ENCODE measurements at regions not wholly inside any gene's neighbourhood (a gene's known extent, or its start where the extent isn't known, plus 50 kb on each side); places are given as distances from the start of the nearest gene placed in this dataset.

DNA sequence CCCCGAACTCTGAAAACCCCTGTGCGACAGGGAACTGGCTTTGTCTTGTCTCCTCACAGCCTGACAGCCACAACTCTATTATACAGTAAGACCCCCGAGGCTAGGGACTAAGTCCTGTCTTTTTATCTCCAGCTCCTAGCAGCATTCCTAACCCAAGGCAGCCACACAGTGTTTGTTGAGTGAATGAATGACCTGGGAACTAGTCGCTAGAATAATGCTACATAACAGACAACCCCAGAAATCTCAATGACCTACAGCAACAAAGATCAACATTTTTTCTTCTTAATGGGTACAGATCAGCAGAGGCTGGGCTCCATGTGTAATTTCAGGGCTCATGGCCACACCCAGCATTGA is 71.4 kb upstream of the TNRC6C start:
- DNase-seq (ENCODE audit: low spot score): no peak

DNA sequence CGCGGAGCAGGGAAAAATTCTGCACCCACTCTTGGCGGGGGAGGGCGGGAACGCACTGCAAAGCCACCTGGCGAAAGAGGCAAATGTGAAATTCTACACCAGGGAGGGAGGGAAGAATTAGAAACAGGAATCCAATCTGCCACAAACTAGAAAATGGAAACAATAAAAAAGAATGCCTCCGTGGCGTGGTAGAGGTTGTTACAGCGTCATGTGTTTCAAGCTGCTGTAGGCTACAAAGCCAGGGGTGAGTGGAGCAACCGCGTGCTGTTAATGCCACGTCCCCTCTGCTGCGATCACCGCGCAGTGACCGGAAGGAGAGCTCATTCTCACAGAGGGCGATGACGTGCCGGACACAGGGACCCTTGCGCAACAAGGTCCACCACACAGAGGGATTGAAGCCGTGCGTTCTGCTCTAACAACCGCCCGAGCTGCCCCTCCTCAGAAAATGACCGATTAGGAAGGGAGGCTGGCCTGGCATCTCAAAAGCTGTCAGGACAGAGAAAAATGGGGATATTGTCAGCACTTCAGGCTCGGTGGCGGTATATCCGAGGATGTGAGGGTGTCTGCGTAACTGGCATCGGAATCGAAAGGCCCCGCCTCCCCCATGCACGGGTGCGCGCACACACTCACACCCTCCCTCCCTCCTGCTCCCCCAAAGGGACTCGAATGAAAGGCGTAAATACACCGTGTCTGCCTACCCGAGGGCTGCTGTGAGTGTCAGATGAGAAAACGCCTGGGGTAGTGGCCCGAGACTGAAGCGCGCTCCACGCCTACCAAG is 70.8 kb upstream of the TNRC6C start:
- DNase-seq (ENCODE audit: low spot score): no peak

DNA sequence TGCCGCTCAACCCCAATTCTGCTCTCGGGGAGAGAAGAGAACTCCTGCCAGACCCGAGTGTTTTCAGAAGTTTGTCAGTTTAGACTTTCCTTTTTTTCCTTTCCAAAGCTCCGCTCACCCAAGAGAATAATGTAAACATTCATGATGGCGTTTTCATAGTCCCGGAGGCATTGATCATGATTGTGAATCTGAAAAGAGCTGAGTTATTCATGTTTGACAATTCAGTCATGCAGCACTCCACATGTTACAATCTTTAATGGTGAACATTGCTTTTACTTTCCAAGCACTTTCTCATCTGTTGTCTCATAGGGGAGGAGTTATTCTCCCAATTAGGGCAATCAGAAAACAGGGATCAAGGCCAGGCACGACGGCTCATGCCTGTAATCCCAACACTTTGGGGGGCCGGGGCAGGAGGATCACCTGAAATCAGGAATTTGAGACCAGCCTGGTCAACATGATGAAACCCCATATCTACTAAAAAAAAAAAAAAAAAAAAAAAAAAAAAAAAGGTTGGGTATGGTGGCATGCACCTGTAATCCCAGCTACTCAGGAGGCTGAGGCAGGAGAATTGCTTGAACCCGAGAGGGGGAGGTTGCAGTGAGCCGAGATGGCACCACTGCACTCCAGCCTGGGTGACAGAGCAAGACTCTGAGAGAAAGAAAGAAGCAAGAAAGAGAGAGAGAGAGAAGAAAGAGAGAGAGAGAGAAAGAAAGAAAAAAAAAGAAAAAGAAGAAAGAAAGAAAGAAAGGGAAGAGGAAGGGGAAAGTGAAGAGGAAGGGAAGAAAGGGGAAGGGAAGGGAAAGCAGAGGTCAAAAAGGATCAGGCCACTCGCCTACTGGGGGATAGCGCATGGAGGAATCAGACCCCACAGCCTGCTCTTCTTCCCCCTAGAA is 70.0 kb upstream of the TNRC6C start:
- no peak for DNase-seq (ENCODE audit: low spot score)

DNA sequence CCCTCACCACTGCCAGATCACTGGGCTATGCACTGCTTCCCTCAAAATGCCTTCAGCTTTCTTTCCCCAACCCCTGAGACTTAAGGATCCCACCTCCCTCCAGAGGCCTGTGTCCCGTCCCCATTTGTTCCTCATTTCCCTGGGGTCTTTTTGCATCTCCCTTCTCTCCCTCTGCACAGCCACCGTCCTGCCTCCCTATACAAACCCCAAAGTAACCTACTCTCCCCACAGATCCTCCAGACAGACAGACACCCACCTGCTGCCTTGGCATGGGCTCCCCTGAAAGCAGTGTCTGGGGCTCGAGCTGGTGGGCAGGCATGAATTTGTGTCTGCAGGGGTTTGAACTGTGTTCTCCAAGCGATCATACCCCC is 69.4 kb upstream of the TNRC6C start:
- no peak for DNase-seq (ENCODE audit: low spot score)

DNA sequence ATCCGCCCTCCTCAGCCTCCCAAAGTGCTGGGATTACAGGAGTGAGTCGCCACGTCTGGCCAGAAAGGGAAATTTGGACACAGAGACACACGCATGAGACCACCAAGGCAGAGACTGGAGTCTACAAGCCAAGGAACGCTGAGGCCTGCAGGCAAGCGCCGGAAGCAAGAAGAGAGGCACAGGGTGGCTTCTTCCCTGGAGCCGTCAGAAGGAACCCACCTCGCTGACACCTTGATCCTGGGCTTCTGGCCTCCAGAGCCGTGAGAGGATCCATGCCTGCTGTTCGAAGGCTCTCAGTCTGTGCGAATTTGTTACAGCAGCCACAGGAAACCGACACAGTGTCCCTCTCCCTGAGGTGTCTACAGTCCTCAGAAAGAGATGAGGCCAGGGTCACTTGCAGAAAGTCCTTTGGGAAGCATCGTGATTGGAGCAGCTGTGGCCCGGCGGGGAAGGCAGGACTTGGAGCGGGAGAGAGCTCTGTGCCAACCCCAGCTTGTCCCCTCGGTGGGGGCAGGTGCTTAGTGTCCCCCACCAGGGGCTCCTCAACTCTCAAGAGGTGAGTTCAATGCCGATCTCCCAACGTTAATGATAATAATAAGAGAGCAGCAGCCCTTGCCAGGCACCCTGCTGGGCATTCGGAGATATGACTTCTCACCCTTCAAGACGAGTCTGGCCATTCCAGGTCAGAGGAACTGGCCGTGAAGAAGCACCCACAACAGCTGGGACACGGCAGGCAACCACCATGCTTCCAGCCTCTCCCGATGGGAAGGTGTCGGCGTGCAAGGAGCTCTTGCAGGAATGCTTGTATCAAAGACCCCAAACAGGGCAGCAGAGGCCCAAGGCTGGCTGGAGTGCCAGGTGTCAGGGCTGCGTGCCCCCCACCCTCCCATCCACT is 68.4 kb upstream of the TNRC6C start:
- no peak for DNase-seq (ENCODE audit: low spot score)

DNA sequence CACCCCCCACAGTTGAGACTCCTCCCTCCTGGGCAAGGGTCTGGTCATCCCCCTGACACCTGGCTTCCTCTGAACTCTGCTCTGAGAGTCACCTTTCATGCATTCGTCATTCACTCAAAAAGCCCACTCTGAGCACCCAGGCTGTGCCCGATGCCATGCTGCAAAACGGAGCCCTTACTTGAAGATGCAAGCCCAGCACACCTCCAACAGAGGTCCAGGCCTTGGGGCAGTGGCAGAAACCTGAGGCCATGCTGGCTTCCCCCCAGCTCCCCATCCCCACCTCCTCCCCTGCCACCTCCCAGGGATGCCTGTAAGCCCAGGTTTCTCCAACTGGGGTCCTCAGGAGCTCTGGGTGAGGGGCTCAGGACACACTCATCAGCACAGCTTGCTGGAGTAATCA is 67.7 kb upstream of the TNRC6C start:
- DNase-seq (ENCODE audit: low spot score): no peak

DNA sequence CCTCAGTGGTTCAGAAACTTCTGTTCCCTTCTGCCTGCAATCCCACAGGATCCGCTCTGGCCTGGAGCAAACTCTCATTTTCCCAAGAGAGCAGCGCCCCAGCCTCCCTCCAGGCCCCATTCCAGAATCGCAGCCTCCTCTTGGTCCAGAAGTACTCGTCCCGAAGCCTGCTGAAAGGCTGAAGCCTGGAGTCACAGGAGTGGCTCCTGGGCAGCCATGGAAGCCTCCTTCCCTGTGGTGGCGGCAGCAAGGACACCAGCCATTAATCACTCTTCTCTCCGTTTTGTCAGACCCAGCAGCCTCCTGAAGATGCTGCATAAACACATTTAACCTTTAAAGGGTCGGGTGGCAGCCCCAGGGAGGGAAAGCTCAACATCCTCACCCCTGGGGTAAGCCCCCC is 66.9 kb upstream of the TNRC6C start:
- DNase-seq (ENCODE audit: low spot score): no peak

DNA sequence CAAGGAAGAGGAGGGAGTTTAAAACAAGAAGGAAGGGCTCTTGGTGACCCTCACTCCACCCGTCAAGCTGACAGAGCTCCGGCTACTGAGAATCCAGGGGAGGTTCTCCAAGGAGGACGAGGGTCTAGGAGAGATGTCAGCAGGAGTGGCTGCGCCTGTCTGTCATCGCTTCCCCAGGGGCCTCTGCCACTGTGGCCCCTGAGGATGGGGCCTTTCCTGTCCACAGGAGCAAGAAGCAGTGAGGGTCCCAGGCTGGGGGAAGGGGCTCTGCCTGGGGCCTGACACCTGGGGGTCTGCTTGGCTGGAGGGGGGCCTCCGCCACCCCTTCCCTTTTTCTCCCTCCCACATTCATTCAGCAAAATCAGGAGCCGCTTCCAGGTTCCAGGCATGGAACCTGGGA is 66.5 kb upstream of the TNRC6C start:
- DNase-seq (ENCODE audit: low spot score): no peak

DNA sequence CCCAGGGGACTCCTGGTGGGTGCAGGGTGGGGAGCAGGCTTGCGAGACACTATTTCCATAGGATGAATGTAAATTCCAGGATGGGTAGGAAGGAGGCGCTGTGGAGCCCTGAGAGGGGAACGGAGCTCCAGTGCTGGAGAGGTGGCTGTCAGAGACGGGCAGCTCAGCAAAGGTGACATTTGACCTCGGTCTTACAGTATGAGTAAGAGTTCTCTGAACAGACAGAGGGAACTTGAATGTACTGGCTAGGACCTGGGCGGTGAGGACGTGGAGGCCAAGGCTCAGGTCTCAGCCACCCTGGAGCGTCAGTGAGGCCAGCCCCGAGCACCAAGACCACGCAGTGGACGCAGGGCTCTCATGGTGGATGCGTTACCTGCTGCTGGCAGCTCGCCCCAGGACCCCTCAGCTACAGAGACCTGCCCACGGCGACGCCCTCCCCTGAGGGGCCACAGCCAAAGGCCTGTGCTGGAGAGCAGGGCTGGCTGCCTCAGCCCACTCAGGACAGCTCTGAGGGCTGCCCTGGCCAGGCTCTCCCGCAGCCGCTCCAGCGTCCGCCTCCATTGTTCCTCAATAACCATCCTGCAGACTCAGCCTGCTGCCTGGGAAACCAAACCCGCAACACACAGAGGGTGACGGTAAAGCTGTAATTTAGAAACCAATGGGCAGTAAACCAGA is 65.9 kb upstream of the TNRC6C start:
- DNase-seq (ENCODE audit: low spot score): no peak

DNA sequence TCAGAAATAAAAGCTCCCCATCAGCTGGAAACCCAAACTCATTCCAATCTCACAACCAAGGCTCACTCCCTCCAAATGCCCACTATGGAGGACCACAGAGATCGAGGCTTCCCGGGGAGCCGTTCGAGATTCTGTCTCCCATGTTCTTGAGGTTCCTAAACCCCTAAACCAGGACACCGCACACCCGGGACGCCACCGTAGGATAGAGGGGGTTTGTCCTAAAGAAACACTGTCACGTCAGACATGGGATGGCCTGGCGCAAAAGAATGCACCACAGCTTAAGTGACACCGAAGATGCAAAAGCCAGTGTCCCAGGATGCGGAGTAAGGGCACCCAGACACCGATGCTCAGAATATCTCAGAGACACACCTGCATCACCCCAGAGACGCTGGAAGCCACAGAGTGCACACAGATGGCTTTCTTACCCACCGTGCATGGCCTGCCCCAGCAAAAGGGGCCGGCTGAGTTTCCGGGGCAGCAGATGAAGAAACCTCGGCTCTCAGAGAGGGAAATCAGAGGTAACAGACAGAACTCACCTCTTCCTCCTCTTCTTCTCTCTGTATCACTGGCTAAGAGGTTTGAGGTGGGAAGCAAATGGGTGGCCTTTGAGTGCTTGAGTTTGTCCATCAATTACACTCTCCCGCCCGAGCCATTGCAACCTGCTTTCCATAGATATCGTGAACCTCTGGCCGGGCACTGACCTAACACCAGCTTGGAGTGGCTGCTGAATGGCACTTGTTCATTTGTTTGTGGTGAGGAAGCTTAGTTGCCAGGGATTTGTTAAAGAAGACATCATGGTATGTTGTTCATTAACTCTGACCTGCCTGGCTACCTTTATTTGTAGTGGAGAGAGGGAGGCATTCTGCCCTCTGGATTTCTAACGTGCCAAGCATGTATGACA is 65.1 kb upstream of the TNRC6C start:
- no peak for DNase-seq (ENCODE audit: low spot score)

DNA sequence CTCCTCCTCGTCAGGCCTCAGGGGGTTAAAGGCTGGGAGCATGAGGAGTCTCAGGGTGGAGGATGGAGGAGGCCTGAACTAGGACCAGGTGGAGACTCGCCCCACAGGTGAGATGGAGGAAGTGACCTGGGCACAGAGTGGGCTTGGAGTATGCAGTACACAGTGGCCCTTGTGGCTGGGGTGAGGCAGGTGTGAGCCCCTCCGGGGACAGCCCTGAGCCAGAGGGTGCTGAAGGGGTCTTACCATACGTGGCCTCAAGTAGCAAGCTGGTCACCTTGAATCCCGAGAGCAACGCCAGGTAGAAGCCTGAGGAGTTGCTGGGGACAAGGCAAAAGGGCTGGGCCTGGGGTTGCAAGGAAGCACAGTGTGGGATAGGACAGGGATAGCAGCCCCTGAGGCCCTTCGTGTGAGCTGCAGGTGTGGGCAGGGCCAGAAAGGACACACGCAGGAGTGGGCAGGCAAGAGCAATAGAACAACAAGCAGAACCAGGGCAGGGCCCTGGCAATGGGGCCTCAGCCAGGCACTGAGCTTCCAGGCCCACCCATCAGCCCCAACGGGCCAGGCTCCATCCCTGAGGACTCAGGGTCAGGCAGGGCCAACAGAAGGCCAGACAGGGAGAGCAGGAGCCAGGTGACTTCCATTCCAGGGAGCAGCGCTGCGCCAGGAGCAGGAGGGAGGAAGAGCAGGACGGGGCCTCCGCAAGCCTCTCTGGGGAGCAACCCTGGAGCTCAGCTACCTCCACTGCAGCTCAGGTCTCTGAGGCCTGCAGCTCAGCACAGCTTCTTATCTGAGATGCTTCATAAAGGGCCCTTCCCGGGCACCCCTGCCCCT is 64.2 kb upstream of the TNRC6C start:
- DNase-seq (ENCODE audit: low spot score): no peak

DNA sequence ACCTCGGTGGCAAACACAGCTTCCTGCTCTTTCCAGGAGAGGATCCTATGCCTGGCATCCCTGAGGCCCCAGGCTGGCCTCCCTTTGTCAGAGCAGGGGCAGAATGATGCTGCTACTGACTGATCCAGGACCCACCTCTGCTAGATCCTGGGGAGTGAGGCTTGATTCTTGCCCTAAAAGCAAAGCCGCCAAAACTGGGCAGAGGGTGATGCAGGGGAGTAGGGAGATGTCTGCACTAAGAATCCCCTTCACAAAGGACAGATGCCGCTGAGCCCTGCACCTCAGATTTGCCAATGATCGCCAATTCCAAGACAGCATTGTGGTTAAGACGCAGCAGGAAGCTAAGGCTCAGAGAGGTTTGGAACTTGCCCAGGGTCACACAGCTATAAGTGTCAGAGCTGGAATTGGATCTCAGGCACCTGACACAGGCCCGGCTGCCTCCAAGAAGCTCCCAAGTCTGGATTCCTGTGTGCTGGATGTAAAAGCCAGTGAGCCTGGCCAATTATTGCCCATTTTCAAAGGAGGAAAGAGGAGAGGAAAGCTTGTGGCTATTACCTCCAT is 60.7 kb upstream of the TNRC6C start:
- DNase-seq (ENCODE audit: low spot score): no peak

DNA sequence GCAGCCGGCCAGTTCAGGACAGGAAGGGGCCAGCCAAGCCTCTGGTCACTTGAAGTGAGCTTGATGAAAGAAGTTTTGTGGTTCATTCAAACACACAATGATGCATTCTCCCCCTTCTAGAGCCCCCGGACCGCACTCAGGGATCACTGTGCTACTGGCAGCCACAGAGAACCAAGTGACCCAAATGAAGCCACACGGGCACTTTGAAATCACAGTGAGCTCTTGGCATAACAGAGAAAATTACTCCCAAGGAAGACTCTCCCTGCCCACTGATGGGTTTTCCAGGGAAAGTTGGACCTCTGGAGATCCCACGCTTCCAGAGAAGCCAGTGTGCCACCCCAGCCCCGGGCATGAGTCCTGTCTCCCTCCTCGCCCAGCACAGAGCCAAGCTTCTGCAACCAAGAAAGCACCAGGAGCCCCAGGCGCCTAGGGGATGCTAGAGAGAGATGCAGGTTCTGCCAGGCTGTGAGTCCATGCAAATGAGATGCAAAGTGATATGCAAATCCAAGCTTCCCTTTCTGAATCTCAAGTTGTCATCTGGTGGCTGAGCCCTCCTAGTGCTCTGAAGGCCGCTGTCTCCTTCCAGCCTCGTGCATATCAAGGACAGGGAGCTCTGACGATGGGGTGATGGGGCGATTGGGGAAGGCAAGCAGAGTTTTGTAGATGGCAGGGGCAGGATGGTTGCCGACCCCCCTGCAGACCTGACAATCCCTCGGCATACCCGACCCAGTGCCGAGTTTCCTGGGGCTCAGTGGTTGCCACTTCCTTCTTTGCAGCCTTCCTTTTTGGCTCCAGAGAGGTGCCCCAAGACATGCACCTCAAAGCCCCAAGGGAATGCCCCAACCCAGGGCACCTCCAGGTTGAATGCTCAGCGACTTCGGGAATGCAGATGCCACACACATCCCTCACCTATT is 59.7 kb upstream of the TNRC6C start:
- no peak for DNase-seq (ENCODE audit: low spot score)

DNA sequence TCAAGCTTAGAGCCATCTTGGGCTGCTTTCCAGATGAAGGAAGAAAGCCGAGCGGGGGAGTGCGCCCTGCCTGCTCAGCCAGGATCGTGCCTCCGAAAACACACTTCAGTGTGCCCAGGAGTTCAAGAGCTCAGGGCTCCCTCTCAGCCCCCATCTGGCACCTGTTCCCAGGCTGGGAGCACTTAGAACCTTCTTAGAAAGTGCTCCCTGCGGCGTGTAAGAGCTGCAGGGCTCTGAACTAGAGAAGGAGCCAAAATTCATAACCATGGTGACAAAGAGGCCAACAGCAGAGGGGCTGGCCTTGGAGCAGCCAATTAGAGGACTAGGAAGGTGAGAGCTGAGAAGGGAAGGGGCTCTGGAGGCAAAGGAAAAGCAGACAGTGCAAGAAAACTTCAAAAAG is 59.0 kb upstream of the TNRC6C start:
- DNase-seq (ENCODE audit: low spot score): no peak

DNA sequence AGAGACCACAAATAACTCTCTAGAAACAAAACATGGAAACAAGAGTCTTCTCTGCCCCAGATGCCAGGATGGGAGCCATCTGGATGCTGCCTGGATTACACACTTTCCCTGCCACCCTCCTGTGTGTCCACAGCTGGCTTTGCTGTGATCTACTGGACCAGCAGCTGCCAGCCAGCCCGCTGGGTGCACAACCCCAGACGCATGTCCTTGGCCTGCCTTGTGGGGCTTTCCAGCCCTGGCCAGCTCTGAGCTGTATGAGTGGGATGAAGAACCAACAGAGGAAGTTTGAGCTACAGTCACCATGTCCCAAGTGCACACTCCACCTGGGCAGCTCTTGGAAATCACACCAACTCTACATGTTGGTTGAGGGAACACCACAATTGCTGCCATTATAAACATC is 57.0 kb upstream of the TNRC6C start:
- DNase-seq (ENCODE audit: low spot score): no peak

DNA sequence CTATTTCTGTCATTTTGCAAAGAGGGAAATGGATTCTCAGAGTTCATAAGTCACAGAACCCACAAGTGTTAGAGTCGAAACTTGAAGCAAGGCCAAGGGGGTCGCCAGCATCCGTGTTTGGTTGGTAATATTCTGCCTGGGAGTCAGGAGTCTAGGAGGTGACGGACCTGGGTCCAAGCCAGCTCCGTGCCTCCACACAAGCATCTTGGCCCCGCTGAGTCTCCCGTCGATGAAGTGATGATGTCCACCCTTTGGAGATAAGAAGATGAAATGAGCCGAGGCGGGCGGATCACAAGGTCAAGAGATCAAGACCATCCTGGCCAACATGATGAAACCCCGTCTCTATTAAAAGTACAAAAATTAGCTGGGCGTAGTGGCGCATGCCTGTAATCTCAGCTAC is 53.2 kb upstream of the TNRC6C start:
- no peak for DNase-seq (ENCODE audit: low spot score)

DNA sequence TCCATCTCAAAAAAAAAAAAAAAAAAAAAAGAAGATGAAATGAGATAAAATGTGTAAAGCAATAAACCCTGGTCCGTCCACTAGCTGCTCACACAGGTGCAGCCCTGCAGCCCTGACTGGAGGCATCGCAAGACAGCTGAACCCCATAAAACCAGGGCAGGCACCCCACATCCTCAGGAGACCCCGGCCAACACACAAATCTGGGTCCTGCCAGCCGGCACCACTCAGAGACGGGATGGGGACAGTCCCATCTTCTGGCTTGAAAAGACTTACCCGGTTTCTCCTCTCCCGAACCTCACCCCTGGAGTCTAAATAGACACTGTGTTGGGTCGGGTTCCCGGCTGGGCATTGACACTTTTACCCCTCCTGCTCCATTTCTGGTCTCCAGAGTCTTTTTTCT is 52.7 kb upstream of the TNRC6C start:
- no peak for DNase-seq (ENCODE audit: low spot score)

DNA sequence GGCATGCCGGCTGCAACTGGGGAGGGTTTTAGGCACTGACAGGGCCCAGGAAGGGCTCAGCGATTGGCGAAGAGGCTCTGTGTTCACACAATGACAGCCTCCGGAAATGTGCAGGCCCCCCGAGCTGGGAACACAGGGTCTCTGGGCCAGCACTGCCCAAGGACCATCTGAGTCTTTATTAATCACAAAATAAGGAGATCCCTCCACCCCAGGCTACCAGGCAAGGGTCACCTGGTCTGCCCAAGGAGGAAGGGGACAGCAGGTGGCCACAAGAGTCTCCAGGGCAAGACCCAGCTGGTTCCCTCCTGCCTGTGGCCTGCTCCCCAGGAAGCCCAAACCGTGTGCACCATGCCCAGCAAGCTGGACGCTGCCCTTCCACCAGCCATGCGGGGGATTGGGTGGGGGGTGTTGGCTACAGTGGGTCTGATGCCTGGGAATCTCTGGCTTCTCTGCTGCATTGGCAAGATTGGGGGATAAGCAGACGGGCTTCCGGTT is 52.1 kb upstream of the TNRC6C start:
- DNase-seq (ENCODE audit: low spot score): no peak

All from left forelimb (tissue), 1 donor.